NCI-H1092 (cell line): ENCODE measurements at regions not wholly inside any gene's neighbourhood (a gene's known extent, or its start where the extent isn't known, plus 50 kb on each side); places are given as distances from the start of the nearest gene placed in this dataset.
"Not testable (repeated sequence)": the region's sequence is repeated elsewhere in the genome, so short reads cannot be mapped to it uniquely, and the experiment has no call there.

Experiments
- DNase-seq: peaks from one replicate; lab custom pipeline; 2025; lab: John Stamatoyannopoulos, UW

DNA sequence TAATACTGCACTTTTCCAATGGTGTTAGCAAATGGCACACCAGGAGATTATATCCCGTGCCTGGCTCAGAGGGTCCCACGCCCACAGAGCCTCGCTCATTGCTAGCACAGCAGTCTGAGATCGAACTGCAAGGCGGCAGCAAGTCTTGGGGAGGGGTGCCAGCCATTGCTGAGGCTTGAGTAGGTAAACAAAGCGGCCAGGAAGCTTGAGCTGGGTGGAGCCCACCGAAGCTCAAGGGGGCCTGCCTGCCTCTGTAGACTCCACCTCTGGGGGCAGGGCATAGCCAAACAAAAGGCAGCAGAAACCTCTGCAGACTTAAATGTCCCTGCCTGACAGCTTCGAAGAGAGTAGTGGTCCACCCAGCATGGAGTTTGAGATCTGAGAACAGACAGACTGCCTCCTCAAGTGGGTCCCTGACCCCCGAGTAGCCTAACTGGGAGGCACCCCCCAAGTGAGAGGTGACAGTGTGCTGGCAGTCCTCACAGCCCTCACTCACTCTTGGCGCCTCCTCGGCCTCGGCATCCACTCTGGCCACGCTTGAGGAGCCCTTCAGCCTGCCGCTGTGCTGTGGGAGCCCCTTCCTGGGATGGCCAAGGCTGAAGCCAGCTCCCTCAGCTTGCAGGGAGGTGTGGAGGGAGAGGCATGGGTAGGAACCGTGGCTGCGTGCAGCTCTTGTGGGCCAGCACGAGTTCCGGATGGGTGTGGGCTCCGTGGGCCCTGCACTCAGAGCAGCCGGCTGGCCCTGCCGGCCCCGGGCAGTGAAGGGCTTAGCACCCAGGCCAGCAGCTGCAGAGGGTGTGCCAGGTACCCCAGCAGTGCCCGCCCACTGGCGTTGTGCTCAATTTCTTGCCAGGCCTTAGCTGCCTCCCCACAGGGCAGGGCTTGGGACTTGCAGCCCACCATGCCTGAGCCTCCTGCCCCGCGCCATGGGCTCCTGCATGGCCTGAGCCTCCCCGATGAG, 188.0 kb downstream of the MMUT start:
- not testable (repeated sequence) for DNase-seq

DNA sequence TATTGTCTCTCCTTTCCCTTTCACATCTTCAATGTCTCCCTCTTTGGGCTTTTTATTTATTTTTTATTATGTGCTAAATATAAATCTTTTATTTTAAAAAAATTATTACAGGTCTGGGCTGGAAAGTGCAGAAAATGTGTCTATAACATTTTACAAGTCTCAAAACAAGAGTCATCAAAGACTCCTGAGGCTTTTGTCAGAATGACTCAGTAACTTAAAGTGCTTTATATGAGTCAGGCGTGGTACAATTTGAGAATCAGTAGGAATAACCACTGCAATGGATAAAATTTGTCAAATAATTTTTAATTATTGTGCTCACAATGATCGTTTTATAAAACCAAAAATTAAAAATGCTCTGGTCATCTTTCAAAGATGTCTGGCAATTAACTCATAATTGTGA, 193.9 kb downstream of the MMUT start:
- DNase-seq, result no peak

DNA sequence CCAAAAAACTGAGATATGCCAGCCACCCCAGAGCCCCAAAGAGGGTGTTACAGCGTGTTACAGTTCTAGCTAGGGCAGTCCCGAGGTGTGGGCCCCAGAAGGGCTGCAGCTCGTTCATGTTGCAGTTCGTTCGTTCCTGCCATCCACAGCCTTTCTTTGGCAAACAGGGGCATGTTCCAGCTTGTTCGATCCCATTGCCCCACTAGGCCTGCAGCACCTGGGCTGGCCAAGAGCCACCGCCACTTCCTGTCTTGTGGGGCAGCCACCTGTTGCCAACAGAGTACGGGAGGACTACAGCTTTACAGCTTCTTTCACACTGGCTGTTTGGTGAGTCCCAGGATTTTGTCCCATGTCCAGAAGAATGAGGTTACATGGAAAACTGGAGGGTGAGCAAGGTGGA, 198.1 kb downstream of the MMUT start:
- no peak for DNase-seq

DNA sequence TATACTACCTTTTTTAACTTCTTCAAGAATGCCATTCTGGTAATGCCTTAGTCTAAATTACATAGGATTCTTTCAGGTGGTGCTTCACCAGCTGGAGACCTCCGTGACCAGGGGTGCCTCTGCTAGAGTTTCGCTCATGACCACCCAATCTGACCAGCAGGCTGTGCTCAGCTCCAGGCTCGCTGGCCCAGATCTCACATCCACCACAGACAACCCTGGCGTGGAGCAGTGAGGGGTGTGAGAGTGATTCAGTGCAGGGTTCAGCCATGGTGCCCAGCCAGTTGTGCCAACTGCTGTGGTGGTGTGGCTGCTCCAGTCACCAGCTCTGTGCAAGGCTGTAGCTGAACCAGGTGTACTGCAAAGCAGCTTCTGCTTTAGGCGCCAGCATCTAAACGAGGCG, 198.6 kb downstream of the MMUT start:
- no peak for DNase-seq

DNA sequence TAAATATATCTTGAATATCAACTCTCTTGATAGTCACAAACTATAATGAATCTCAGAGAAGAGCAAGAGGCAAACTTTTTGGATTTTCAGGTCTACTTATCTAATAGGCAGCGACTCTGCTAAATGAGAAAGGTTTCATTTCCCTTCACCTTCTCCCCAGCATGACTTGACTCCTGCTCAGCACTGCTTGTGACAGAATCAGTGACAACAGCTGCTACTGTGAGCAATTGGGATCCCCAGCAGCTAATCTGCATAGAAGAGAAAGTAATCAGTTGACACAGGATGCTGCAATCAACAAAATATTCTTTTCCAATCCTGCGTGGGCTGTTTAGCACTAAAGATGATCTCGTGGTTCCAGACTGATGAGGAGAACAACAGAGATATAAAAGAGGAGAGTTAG, 205.5 kb downstream of the MMUT start:
- no peak for DNase-seq

DNA sequence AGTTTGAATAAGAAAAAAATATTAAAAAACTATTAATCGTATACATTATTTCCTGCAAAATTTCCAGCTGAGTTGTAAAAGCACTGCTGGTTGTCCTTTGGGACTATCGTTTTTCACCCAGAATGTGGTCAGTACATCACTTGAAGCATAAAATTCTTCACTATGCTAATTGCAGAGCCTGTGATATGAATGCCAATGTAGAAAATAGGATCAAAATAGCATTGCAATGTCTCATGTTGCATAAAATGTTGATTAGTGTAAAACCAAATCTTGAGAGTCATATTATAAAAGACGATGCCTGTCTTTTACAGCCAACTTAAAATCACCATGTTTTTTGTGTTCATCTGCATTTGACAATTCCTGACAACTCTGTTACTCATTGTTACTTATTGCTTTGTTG, 207.7 kb downstream of the MMUT start:
- no peak for DNase-seq

DNA sequence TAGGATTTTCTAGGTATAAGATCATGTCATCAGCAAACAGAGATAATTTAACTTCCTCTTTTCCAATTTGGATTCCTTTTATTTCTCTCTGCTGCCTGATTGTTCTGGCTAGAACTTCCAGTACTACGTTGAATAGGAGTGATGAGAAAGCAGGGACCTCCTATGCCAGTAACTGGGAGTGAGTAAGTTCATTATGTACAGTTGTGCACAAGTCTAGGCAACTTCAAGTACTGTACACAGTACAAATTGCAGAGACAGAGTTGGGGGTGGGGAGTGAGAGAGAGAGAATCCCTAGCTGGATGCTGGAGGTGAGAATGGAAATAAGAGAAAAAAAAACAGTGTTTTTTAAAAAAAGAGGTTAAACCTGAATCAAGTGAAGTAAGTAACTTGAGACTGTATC, 210.2 kb downstream of the MMUT start:
- DNase-seq, result no peak

DNA sequence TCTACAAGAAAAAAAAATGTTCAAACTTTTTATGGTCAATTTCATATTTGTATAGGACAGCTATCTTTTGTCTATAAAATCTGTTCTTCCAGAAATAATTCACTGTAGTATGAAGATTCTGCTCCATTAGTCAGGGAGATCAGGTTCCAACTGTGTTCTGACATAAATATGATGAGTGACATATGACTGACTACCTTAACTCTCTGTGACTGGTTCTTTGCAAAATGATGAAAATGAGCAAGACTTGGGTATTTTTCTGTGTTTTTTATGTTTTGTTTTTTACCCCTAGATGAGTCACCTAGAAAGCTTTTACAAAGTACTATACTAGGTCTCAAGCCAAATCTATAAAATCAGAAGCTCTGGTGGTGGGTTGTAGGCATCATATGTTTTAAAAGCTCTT, 229.6 kb downstream of the MMUT start:
- DNase-seq, result no peak

DNA sequence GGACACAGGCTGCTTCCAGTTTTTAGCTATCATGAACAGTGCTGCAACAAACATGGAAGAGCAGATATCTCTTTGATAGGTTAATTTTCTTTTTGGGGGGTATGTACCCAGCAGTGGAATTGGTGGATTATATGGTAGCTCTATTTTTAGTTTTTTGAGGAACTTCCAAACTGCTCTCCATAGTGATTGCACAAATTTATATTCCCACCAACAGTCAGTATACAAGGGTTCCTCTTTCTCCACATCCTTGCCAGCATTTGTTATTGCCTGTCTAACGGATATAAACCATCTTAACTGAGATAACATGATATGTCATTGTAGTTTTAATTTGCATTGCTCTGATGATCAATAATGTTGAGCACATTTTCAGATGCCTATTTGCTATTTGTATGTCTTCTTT, 237.6 kb downstream of the MMUT start:
- no peak for DNase-seq

DNA sequence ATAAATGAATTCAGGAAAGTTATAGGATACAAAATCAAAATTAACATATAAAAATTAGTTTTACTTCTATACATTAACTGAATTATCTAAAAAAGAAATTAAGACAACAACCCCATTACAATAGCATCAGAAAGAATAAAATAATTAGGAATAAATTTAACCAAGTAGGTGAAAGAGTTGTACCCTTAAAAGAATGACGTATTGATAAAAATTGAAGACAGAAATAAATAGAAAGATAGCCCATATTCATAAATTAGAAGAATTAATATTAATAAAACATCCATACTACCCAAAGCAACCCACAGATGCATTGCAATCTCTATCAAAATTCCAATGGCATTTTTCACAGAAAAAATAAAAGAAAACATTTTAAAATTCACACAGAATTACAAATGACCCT, 242.8 kb downstream of the MMUT start:
- no peak for DNase-seq

DNA sequence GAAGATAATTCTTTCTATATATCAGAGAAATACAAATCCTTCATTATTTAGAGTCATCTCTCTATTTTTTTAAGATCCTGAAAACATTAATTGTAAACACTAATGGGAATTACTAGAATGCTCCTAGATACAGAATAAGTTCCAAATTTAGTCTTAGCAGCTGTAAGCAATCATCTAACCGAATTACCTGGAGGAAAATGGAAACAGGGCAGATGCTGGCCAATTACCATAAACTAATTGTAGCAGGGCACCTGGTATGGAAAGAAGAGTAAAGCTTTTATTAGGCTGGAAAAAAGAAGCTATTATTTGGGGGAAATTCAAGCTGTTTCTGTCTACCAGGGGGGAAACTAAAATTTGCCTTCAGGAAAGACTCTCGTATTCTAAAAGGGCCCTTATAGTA, 257.5 kb downstream of the MMUT start:
- DNase-seq, result no peak

DNA sequence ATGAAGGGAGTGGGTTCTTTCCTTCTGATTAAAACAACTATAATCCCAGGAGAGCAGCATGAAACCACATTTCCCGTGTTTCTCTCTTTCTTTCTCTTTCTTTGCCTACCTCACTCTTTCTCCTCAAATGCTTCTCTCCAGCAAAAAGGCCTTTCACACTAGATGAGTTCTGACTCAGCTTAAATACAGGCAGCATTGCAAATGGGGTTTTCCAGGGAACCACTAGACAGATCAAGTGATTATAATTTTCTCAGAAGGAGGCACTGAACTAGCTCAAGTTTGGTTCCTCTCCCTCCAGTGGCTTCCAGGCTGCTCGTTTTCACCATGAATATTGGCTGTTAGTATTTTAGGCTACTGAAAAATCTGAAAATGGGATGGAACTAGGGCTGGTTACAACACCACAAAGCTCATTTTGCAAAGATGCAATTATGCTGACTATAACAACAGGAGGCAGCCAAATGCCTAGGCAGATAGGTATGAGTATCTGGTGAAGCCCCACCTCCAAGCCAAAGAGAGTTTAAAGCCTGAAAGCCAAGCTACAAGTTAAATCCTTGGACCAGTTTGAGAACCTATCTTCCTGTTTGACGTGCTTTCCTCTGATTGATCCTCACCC, 260.0 kb downstream of the MMUT start:
- DNase-seq, result no peak

DNA sequence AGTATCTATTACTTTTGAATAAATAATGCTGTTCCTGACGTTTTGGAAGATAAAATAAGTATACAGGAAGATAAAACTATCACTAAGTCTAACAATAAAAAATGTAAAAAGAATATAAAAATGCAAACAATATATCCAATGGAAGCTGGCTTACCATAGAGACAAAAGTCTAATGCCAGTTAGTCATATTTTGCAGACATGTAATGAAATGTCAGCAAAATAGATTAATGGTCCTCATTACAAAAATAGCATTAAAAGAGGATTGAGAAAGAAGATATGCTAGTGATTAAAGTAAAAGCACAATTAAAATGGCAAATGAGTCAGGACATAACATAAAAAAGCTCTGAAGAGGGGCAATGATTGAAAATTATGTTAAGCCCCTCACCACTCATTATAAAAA, 265.0 kb downstream of the MMUT start:
- no peak for DNase-seq

DNA sequence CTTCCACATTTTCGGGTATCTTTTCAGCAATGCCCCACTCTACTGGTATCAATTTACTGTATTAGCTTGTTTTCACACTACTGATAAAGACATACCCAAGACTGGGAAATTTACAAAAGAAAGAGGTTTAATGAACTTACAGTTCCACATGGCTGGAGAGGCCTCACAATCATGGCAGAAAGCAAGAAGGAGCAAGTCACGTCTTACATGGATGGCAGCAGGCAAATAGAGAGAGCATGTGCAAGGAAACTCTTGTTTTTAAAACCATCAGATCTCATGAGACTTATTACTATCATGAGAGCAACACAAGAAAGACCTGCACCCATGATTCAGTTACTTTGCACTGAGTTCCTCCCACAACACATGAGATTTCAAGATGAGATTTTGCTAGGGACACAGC, 300.7 kb downstream of the MMUT start:
- DNase-seq, result not testable (repeated sequence)

DNA sequence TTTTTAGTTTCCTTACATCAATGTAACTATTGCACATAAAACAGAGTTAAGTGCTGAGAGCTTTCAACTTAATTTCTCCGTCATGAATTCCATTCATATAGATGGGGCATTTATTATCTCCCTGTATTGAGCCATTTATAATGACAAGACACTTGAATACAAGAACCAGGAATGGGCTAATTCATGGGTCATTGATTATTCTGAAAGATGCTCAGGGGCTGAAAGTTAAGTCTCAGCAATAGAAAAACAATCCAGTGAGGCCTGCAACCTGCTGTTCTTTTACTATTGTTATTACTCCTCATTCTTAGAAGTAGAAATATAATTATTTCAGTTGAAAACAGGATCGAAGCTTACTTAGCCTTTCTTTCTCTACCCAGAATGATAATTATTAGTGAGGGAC, 307.7 kb downstream of the MMUT start:
- no peak for DNase-seq

DNA sequence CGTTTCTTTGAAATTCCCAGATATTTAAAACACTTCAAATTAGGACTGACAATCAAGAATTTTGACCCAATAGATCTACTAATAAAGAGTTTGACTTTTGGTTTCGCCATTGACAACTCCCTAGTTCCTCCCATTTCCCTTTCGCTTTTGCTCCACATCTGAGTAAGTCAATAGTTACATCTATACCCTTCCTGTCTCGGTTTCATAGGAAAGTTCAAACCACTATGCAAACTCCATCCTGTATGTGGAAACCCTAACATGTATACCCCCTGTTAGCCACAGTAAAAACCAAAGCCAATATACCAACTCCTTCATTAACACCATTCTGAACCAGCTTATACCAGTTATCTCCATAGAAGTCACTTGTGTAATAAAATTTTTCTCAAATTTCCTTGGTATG, 311.1 kb downstream of the MMUT start:
- DNase-seq, result no peak

DNA sequence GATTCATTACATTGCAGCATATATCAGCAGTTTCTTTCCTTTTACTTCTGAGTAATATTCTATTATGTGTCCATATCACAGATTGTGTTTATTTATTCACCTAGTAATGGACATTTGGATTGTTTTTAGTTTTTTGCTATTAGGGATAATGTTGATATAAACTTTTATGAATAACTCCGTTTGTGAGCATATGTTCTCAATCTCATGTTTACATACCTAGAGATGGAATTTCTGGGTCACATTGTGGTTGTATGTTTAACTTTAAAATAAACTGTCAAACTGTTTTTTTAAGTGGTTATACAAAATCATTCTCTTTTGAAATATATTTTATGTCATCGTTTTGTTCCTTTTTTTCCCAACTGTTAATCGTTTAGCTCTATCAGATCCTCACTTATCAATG, 311.6 kb downstream of the MMUT start:
- DNase-seq, result no peak

DNA sequence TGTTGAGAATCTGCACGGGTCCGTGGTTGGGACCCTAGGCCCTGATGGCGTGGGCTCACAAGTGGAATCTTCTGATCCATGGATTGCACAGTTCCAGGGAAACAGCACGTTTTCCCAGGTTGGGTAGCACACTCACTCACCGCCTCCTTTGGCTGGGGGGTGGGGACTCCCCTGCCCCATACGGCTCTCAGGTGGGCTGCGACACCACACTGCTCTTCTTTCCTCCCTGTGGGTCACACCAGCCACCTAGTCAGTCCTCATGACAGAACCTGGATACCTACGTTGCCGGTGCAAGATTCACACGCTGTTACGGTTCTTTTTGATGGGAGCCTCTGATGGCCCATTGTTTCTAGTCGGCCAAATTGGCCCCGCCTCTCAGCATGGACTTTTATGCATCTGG, 312.0 kb downstream of the MMUT start:
- DNase-seq, result no peak

DNA sequence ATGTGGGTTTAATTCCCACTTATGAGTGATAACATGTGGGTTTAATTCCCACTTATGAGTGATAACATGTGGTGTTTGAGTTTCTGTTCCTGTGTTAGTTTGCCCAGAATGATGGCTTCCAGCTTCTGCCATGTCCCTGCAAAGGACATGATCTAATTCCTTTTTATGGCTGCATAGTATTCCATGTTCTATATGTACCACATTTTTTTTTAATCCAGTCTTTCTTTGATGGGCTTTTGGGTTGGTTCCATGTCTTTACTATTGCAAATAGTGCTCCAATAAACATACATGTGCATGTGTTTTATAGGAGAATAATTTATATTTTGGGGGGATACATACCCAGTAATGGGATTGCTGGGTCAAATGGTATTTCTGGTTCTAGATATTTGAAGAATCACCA, 317.8 kb downstream of the MMUT start:
- DNase-seq, result no peak

DNA sequence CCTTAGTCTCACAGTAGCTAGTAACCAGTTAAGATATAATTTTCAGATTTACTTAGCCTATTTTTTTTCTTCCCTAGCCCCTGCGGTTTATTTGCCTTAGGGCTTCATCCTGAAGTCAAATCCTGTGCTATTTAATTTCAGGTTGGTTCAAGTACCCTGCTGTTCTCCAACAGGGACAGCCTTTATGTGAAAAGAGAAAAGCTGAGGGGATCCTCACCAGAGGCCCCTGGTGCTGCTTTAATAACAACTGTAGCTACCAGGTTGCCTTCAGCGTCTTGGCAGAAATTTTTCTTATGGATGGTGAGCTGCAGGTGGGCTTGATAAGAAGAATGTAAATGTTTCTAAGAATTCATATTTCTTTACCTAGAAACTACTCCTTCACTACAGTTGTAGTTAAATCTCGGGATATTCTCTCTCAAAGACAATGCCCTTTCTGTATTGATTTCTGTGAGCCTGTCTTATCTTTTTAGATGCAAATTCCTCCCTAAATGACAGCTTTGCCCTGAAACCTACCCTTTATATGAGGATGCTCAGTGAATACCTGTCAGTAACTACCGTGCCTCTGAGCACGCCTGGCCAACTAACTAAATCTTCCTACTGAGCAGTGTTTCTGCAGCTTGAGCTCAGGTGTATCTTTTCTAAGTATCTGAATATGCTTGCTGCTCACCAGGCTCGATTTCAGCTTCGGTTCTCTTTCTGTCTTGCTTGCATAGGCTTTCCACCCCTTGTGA, 320.5 kb downstream of the MMUT start:
- no peak for DNase-seq

DNA sequence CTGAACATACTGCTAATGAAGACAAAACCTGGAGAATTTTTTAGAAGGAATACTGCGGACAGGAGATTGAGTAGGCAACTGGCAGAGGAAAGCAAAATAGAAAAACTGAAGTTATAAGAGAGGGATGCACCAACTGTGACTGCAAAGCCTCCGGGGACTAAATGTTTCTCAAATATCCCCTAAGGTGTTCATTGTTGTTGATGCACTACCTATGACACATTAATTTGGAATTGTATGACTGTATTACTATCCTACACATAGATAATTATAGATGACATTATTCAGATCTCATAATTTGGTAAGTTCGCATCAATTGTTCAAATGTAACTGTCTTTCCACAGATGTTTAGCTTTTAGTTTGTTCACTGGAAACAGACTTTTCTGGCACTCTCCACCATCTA, 341.1 kb downstream of the MMUT start:
- no peak for DNase-seq

DNA sequence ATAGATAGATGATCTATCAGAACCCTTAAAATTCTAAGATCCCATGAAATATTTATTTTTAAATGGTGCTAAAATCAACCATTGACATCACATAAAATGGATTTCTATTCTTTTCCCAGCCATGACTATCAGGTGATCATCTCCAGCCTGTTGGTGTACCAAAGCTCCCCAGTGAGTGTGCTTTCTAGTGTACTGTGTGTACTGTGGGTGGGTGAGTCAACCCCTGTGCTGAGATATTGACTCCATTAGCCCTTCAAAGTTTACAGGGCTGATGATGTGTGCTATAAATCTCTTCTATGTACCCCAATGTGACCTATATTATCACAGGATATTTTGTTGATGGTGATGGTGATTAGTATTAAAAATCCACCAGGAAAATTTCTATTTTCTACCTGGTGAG, 344.6 kb downstream of the MMUT start:
- DNase-seq, result no peak

DNA sequence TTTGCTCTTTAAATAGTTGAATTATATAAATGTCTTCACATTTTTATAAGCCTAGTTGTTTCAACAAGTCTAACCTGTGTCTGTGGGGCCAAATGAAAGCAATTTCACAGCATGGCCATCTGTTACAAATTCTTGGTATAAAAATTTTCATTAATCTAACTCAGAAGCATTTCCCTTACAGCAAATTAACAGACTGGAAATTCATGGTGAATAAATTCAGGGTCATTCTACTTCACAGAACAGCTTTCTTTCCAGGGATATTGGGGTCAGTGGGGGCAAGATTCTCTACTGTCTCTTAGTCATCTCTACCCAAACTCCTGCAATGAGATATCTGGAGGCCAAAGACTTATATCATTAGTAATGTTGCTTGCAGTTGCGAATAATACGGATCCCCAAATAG, 352.1 kb downstream of the MMUT start:
- no peak for DNase-seq
